Stimulated activated CD8-positive, alpha-beta memory T cell treated with anti-CD3 and anti-CD28 coated beads, Interleukin-4, amount 100 ng/mL, for 4 hours (primary cell): ENCODE measurements at regions not wholly inside any gene's neighbourhood (a gene's known extent, or its start where the extent isn't known, plus 50 kb on each side); places are given as distances from the start of the nearest gene placed in this dataset.

ENCODE experiments used
- DNase-seq, 2 donors: peaks; one replicate each; pipeline ENCODE4 v3.0.0-alpha.2; 2020; ENCODE audit warnings: low read depth in 2 of 2, low spot score in 1 of 2

DNA sequence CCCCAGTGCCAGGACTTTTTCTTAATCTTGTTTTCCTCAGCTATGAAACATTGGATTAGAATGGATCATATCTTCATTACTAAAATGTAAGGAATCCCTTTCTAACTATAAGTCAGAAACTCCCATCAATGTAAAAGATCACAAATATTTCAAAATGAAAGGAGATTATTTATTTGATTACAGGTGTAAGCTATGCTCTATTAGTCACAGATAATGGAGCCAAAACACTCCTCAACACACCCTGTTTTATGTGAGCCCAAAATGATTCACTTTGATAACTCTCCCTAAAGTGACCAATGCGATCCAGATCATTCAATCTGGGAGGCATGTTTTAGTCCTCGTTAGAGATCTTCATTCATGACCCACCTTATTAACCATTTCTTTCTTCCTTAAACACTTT is 566.7 kb upstream of the TENM3 start:
- no peak for DNase-seq

DNA sequence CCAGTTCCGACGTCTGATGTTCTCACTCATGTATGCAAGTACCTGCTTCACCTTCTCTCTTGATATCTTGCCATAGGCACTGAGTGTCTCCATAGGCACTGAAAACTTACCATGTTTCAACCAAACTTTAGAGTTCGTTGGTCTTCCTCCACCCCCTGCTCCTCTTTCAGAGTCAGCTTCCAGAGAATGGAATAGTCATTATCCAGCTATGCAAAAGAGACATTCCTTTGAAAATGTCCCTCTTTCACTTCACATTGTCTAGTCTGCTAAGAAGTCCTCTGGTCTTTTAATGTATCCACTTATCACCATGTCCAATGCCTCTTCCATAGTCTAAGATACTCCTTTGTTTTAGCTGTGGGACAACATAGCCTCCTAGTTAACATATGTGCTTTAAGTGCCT is 566.0 kb upstream of the TENM3 start:
- no peak for DNase-seq

DNA sequence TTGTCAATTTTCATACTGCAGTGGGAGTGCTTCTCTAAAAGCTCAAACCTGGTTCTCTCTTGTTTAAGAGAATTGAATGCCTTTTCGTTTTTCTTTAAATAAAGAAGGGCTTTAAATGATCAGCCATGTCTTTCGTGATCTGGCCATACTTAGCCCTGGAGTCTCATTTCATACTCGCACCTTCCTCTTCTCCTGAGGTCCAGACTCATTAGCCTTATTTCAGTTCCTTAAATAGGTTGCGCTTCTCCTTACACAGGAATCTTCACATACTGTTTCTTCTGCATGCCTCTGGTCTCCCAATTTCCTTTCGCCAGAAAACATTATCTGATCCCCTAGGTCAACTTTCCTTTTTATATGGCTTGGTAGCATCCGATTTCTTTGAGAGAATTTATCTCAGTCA is 565.6 kb upstream of the TENM3 start:
- no peak for DNase-seq

DNA sequence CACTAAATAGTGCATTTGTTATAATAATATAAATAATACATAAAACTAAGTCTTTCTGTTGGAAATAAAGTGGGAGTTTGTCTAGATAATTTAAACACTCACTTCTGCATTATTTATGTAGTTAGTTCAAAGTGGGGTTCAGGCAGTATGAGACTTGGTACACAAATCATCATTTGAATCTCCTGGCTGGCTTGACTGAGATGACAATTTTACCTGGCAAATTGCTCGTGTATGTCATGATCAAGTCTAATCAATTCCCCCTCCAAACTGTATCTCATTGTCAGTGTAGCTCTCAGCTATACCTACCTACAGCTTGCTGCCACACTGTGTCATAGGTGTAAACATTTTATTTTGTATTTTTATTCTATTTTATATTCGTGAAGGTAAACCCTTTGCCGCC is 563.4 kb upstream of the TENM3 start:
- no peak for DNase-seq

DNA sequence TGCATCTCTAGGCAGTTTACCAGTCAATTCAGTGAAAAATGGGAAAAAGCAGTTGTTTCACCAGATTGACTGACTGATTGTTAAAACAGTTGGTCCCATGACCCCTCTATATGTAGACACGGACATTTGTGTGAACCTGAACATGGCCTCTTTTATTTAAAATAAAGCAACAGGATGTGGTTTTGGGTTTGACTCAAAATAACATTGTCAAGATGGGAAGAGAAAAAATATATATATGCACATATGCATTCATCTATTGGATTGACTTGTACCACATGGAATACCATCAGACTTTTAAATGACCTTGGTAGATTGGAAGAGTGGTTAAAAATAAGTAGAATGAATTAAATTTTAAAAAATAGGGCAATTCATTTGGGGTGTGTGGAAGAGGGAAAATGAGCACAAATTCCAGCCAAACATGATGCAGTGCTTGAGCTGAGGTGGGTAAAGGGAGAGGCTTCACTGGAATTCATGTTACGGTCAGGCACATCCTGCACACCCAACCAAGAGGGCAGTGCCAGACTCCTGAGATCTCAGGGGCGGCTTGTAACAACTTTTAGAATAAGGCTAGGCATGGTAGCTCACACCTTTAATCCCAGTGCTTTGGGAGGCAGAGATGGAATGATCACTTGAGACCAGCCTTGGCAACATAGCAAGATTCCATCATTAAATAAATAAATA is 560.7 kb upstream of the TENM3 start:
- no peak for DNase-seq

DNA sequence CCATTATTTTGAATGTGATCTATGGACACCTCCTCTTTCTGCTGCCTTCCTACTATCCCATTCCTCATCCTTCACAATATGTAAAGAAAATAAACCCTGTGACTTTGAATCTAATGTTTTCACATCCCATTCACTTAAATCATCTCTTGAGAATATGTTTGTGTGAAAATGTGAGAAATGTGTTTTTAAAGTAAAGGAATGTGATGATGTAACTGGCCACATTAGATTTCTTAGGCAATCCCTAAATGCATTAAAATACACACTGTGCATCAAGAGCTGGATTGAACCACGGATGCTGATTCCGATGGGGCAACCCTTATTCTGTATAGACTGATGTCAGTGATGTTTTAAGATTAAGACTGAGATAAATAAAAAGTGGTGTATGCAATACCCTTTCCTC is 558.9 kb upstream of the TENM3 start:
- no peak for DNase-seq

- no peak for DNase-seq
These were observed 557.7 kb upstream of the TENM3 start for GRCh38 chr4:181685461-181685860.

DNA sequence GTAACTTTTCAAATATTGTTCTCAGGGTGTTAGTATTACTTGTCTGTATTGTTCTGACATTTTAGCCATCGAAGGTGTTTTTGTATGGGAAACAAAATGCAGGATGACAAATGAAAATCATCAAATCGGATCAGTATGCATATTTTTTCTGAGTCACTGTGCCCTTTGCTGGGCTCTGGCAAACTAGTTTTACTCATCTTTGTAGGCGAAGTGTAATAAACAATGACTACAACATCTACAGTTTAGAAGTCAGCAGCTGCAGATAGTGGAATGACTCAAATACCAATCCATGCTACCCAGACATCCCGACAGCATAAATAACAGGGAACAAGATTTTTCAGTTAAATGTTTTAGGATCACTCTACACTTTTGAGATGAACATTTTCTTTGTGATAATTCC is 557.3 kb upstream of the TENM3 start:
- DNase-seq, result no peak

GRCh38 chr4:181687116-181687515 is 556.1 kb upstream of the TENM3 start:
- DNase-seq, result no peak

DNA sequence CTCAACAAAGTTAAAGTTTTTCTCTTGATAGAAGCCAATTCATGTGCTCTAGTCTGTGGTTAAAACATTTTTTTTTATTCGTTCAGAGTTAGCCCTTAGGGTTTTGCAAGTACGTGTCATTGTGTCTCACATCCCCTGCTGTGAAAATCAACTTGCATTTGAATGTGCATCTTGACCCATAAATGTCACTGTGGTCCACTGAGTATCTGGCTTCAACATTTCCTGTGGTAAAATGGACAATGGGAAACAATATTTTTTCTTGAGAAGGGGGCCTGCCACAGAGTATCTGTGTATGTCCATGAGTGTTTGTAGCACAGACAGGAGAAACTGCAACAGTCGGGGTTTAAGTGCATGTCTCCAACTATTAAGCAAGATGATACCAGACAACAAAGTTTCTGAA is 554.8 kb upstream of the TENM3 start:
- DNase-seq, result no peak

DNA sequence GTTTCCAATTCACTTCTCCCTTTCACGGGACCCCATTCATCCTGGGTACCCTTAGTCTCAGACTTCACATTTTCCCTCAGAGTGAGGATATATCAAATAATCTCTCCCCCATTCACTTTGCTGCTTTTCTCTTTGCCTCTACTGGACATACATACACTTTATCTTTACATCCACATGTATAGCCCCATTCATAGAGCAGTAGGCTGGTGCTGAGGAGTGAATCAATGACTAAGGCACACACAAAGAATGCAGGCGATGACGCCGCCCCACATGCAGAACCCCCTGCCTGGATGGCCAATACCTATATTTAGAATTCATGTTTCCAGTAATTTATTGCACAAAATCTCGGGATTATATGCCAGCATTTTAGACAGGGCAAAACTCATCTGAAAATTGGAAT is 554.3 kb upstream of the TENM3 start:
- no peak for DNase-seq

GRCh38 chr4:181690498-181690897 is 552.7 kb upstream of the TENM3 start:
- no peak for DNase-seq

DNA sequence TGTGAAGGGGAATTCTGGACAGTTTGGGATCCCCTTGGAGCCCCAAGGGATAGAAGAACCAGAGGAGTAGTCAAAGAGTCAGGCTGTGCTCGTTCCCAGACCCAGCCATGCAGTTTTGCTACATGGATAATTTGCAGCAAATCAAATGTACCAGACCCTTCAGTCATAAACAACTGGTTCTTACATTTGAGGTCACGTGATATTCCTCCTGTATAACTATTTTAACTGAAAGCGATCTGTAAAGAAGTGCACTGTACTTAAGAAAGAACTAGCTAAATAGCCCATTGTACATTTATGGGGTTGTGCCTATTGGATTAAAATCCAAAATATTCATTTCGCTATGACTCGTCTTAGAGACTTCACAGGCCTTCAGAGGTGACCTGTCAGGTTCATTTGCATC is 550.2 kb upstream of the TENM3 start:
- no peak for DNase-seq

- no peak for DNase-seq
These were observed 549.7 kb upstream of the TENM3 start for GRCh38 chr4:181693517-181693916.

DNA sequence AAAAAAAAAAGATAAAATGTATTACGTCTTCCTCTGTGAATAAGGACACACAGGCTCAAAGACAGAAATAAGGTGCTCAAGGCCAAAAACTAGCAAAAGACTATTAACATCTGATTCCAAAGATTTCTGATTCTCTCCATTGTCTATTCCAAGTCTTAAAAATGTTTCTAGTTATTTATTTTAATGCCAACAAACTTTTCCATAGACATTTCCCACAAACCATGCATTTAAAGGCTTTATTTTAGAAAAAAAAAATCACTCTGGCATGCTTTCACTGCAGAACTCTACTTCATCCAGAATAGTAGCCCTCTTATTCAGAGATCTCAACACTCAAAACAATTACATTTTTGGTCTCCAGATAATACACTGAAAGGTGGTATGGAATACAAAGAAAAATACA is 545.0 kb upstream of the TENM3 start:
- DNase-seq, result no peak

DNA sequence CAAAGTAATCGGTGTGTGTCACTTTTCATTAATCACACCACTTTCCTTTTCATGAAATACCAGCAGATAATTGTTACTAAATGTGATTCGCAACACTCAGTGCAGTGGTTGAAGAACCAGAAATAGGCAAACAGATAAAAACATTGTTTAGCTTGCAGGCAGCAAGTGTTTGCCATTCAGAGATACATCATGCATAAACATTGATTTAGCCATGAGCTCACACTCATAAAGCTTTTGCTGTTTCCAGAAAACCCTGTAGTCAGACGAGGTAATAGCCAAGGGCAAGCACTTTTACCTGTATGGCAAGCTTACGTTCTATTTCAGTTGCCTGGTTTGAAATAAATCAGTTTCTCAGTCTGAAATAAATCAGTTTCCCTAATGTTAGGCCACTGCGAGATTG is 542.0 kb upstream of the TENM3 start:
- no peak for DNase-seq

- no peak for DNase-seq
These were observed 541.3 kb upstream of the TENM3 start for GRCh38 chr4:181701894-181702293.

- DNase-seq, result no peak
These were observed 540.2 kb upstream of the TENM3 start for GRCh38 chr4:181702864-181703495.

- DNase-seq, result no peak
These were observed 533.1 kb upstream of the TENM3 start for GRCh38 chr4:181710143-181710542.

DNA sequence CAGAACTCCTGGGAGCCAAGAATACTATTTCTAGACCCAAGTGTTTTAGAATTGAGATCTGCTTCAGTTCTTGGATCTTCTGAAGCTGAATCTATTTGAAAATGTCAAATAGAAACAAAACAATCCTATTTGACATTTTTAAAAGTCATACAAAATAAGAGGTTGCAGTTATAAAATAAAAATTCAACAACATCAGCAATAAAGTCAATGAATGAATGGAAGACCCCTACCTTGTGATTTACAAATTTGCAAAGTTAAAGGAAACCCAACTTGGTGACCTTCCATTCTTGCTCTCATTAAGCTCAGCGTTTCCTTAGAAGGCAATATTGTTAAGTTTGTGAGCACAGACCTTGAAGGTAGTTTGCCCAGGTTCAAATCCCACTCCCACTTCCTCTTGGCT is 531.8 kb upstream of the TENM3 start:
- DNase-seq, result no peak

DNA sequence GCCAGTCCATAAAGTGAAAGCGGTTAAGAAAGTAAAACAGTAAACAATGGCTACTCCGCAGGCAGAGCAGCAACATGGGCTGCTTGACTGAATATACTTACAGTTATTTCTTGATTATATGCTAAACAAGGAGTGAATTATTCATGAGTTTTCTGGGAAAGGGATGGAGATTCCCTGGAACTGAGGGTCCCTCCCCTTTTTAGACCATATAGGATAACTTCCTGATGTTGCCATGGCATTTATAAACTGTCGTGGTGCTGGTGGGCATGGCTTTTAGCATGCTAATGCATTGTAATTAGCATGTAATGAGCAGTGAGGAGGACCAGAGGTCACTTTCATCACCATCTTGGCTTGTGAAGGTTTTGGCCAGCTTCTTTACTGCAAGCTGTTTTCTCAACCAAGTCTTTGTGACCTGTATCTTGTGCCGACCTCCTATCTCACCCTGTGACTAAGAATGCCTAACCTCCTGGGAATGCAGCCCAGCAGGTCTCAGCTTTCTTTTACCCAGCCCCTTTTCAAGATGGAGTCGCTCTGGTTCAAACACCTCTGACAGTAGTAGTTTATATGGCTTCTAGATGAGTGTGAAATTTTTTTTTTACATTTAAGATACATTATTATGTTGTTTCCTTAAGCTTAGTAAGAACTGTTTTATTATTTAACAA is 514.8 kb upstream of the TENM3 start:
- no peak for DNase-seq

- DNase-seq, result no peak
These were observed 511.3 kb upstream of the TENM3 start for GRCh38 chr4:181731900-181732299.

DNA sequence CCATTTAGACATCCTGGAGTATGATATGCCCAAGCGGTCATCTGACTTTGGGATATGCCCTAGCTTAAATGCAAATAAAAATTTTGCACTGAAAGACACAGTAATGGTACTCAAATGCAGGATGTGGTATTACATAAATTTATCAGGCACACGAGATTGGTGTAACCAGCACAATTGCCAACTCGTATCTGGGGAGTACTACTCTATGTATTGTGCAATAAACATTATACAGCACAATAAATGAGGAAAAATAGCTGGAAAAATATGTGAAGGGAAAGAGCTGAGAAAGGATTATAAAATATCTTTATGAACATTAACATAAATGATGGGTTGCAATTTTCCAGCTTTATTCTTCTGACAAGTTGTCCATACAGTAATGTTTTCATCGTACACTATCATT is 505.5 kb upstream of the TENM3 start:
- DNase-seq, result no peak
